ENCODE measurements at regions not wholly inside any gene's neighbourhood (a gene's known extent, or its start where the extent isn't known, plus 50 kb on each side); places are given as distances from the start of the nearest gene placed in this dataset.

GRCh38 chr5:69024241-69024651 is 69.6 kb upstream of the SLC30A5 start:
- in situ Hi-C loops (cut with HindIII; ENCODE audit: low pct_unique_long_range_greater_than_20kb, low sequenced_read_pairs) (no loop called here), intact Hi-C loops (cut with micrococcal nuclease; ENCODE audit: unreplicated experiment) (no loop called here)
- TF ChIP-seq POLR2AphosphoS5 (IDR thresholded peaks at IDR 0.05; ENCODE audit: low read depth, low read length) (no peak), CTCF (IDR thresholded peaks at IDR 0.05) (peak; percentile 74)
- DNase-seq (ENCODE audit: low read depth, low spot score) (no peak), ATAC-seq (peak; percentile 72; the same call in 1 of the 2 replicates)
- Histone ChIP-seq H3K27me3 (ENCODE audit: control insufficient read depth, insufficient read depth, low read length) (peaks cover 24% of the 10 kb centered on the region), H3K27ac (ENCODE audit: low read length) (no peak overlapping the region), H3K36me3 (ENCODE audit: control insufficient read depth, insufficient read depth, low read length) (no peaks in the 10 kb centered on the region), H3K9me3 (ENCODE audit: control insufficient read depth, insufficient read depth, low read depth, low read length) (no peaks in the 10 kb centered on the region), H3K4me1 (ENCODE audit: control insufficient read depth, insufficient read depth, low read length) (no peaks in the 10 kb centered on the region), H3K4me3 (ENCODE audit: low read depth in 2 of 2, low read length in 2 of 2) (no peak overlapping the region)
- CTCF ChIA-PET = interaction anchor here (0.5 to 0.7 kb wide), 4 partner anchors 17 to 1686 kb away, joined by 3 to 9 read pairs (median 4); no protein-coding TSS in a partner anchor
- POLR2A ChIA-PET = no interaction called here
- BruUV-seq (replicated peaks) = no TSS peak

GRCh38 chr5:69029292-69029691 is 64.5 kb upstream of the SLC30A5 start:
- BruUV-seq (replicated peaks) = no TSS peak
- intact Hi-C loops (cut with micrococcal nuclease; ENCODE audit: unreplicated experiment) = no loop called here

More at GRCh38 chr5:69029292-69029691, 64.5 kb upstream of the SLC30A5 start:
- TF ChIP-seq CTCF (IDR thresholded peaks at IDR 0.05) = no peak
- no peak for TF ChIP-seq REST (IDR thresholded peaks at IDR 0.05; ENCODE audit: insufficient read depth in 1 of 2, low read depth in 2 of 2, low read length in 1 of 2)
- TF ChIP-seq POLR2AphosphoS5 (IDR thresholded peaks at IDR 0.05; ENCODE audit: low read depth, low read length) = no peak
- no peak for TF ChIP-seq TCF7L2 (IDR thresholded peaks at IDR 0.05; ENCODE audit: low read depth, low read length)
- TF ChIP-seq SIN3A (IDR thresholded peaks at IDR 0.05; ENCODE audit: borderline replicate concordance, insufficient read depth, low read depth, low read length) = no peak
- Histone ChIP-seq H3K4me1 (ENCODE audit: control insufficient read depth, insufficient read depth, low read length) (no peaks in the 10 kb centered on the region), H3K4me3 (ENCODE audit: low read depth in 2 of 2, low read length in 2 of 2) (no peak overlapping the region), H3K27ac (ENCODE audit: low read length) (no peak overlapping the region), H3K27me3 (ENCODE audit: control insufficient read depth, insufficient read depth, low read length) (peaks cover 24% of the 10 kb centered on the region), H3K9me3 (ENCODE audit: control insufficient read depth, insufficient read depth, low read depth, low read length) (no peaks in the 10 kb centered on the region), H3K36me3 (ENCODE audit: control insufficient read depth, insufficient read depth, low read length) (no peaks in the 10 kb centered on the region)
- ATAC-seq = no peak
- no peak for DNase-seq (ENCODE audit: low read depth, low spot score)
- CTCF ChIA-PET = no interaction called here
- in situ Hi-C loops (cut with HindIII; ENCODE audit: low pct_unique_long_range_greater_than_20kb, low sequenced_read_pairs) = no loop called here
- POLR2A ChIA-PET = no interaction called here
